ENCODE measurements at regions not wholly inside any gene's neighbourhood (a gene's known extent, or its start where the extent isn't known, plus 50 kb on each side); places are given as distances from the start of the nearest gene placed in this dataset.
"Not testable (repeated sequence)": the region's sequence is repeated elsewhere in the genome, so short reads cannot be mapped to it uniquely, and the experiment has no call there.

- DNase-seq (ENCODE audit: low read depth): no peak
Measured at GRCh38 chr13:88395804-88396203, 724.6 kb downstream of the SLITRK5 start.

DNA sequence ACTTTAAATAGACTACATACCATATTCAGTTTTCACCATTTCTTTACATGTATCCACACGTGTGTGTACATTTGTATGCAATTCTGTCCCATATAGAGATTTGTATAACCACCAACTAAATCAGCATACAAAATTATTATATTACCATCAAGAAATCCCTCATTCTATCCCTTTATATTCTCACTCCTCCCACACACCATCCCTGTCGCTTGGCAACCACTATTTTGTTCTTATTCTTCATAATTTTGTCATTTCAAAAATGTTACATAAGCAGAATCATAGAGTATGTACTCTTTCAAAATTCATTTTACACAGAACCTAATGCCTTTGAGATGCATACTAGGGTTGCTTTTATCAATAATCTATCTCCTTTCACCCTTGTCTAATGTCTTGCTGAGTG, 740.5 kb downstream of the SLITRK5 start:
- no peak for DNase-seq (ENCODE audit: low read depth)

DNA sequence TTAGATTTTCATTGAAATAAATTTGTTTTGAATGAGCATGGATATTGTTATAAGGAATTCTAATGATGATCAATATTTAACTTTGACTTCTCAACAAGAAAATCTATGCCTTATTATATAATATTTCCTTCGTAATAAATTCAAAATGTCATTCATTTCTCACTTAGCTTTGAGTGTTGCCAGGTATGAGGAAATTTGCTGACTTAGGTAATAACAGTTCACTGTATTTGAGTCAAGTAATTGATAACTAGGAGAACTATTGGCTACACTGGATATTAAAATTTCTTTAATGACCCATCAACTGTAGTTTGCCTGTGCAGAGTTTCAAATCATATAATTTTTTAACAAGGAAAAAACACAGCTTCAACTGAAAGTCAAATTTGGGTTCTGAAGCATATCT, 746.6 kb downstream of the SLITRK5 start:
- DNase-seq (ENCODE audit: low read depth): no peak

- no peak for DNase-seq (ENCODE audit: low read depth)
Measured at GRCh38 chr13:88424463-88424862, 753.3 kb downstream of the SLITRK5 start.

DNA sequence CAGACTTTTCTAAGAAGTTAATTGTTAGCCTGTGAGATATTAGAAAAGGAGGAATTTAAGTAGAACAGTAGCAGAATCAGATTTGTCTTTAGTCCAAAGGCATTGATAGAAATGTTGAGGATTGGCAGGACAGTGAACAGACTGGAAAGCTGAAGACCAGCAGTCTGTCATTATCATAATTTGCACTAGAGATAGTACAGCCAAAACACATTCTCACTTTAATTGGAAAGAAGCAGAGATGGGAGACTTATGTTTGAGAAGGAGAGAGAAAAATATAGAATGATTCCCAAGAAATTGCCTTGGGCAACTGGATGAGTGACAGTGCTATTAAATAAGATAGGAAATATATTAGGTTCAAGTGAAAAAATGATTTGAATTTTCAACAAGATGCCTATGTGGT, 755.5 kb downstream of the SLITRK5 start:
- no peak for DNase-seq (ENCODE audit: low read depth)

DNA sequence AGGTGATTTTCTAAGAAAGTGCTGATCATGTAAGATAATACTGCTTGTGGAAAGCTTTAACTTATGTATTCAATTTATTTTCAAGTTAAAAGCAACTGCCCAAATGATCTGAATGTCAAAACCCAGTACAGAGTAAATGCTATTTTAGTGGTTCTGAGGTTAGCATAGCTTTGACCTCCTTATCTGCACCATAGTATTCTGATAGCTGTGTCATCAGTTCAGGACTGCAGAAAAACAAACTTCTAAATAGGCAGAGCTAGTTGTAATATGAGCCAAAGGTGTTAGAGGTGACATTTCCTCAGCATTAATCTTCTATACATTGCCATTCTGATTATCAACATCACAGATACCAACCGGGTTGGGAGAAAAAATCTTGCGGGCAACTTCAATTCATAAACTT, 758.7 kb downstream of the SLITRK5 start:
- DNase-seq (ENCODE audit: low read depth): no peak

DNA sequence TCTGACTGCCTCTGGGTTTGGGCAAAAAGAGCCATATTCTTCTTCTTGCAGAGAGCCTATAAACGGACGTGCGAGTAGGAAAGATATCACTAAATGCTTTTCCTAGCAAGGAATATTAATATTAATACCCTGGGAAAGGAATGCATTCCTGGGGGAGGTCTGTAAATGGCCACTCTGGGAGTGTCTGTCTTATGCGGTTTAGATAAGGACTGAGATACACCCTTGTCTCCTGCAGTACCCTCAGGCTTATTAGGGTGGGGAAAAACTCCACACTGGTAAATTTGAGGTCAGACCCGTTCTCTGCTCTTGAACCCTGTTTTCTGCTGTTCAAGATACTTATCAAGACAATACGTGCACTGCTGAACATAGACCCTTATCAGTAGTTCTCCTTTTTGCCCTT, 763.8 kb downstream of the SLITRK5 start:
- DNase-seq (ENCODE audit: low read depth): no peak

- DNase-seq (ENCODE audit: low read depth): no peak
Measured at GRCh38 chr13:88436974-88437373, 765.8 kb downstream of the SLITRK5 start.

DNA sequence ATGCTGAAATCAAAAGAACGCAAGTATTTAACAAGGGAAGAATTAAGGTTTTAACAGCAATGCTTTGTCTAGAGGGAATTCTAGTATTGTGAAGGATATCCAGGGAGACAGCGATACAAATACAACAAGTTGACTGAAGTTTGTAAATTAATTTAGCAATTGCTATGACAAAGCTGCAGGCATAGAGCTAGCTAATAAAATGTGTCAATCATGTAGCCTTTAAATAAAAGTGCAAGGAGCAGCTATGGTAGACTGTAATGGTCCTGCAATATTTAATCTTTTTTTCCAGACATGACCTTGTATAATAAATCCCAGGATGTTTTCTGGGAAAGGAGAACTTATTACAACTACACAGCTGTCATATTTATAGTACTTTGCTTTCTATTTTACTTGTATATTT, 779.3 kb downstream of the SLITRK5 start:
- DNase-seq (ENCODE audit: low read depth): no peak

- no peak for DNase-seq (ENCODE audit: low read depth)
Measured at GRCh38 chr13:88456151-88456550, 785.0 kb downstream of the SLITRK5 start.

- DNase-seq (ENCODE audit: low read depth): no peak
Measured at GRCh38 chr13:88459331-88459730, 788.2 kb downstream of the SLITRK5 start.

DNA sequence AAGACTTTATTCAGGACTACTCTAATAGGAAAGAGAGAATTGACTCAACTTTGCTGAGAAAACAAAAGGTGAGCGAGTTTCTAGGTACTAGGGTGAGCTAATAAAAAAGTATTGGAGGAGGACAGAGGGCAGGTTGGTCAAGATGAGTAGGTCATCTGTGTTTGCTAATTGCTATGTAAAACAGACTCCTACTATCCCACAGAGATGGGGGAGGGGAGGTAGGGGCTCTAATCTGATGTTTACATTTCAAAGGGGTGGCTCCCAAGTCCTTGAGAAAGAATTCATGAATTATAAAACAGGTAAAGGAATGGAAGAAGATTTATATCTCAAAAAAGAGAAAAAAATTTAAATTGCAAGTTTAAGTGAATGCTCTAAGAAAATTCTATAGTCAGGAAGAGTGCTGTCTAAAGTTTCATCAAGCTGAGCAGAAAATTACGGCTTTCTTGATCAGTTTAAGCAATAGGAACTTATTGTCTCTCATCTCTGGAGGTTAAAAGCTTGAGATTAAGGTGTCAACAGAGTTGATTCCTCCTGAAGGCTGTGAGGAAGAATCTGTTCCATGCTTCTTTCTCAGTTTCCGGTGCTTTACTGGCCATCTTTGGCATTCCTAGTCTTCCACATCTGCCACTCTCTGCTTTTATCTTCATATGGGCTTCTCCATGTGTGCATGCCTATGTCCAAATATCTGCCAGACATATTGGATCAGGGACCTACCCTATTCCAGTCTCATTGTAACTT, 790.3 kb downstream of the SLITRK5 start:
- no peak for DNase-seq (ENCODE audit: low read depth)

- no peak for DNase-seq (ENCODE audit: low read depth)
Measured at GRCh38 chr13:88464851-88465250, 793.7 kb downstream of the SLITRK5 start.

GRCh38 chr13:88472316-88472715, 801.1 kb downstream of the SLITRK5 start:
- DNase-seq (ENCODE audit: low read depth): no peak

GRCh38 chr13:88483202-88483601, 812.0 kb downstream of the SLITRK5 start:
- DNase-seq (ENCODE audit: low read depth): no peak

GRCh38 chr13:88507909-88508308, 836.7 kb downstream of the SLITRK5 start:
- no peak for DNase-seq (ENCODE audit: low read depth)

DNA sequence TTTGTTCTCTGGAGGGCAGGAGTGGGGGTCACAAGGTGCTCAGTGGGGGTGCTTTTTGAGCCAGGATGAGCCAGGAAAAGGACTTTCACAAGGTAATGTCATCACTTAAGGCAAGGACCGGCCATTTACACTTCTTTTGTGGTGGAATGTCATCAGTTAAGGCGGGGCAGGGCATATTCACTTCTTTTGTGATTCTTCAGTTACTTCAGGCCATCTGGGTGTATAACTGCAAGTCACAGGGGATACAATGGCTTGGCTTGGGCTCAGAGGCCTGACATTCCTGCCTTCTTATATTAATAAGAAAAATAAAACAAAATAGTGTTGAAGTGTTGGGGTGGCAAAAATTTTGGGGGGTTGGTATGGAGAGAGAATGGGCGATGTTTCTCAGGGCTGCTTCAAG, 841.8 kb downstream of the SLITRK5 start:
- DNase-seq (ENCODE audit: low read depth): not testable (repeated sequence)

DNA sequence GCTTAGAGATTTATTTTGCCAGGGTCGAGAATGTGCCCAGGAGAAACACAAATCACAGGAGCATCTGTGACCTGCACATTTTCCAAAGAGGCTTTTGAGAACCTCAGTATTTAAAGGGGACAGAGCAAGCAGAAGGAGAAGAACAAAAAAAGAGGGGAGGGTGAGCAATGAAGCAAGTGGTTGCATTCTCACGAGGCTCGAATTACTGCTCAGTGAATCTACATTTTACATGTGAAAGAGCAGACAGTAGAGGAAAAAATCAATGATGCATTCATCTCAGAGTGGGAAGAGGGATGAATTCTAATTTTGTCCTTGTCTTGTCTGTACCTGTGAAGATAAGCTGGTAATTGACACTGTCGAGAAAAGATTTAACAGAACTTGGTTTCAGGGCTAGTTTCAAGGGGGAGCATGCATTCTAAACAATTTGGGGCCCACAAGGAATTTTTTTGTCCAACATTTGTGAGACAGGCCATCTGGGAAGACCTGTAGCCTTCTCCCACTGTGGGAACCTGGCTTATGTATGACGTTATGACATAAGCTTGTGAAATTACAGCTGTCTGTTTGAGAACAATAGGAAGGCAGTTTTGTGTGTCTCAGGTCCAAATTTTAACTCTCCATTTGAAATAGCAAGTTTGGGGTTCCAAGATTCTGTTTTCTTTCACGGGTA, 855.1 kb downstream of the SLITRK5 start:
- DNase-seq (ENCODE audit: low read depth): no peak

DNA sequence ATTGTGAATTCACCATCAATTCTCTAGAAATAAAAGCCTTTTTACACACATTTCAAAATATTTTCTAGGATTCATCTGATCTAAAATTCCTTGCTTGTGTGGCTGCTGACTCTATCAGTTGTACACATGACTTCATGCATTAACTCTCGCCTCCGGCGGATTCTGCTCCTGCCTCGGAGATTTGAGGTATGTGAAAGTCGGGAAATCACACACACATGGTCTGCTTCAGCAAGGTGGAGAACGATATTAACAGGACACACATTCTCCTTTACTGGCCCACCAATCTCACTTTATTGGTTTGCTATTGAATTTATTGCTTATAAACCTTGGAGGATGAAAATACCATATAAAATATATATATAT, 855.7 kb downstream of the SLITRK5 start:
- no peak for DNase-seq (ENCODE audit: low read depth)

DNA sequence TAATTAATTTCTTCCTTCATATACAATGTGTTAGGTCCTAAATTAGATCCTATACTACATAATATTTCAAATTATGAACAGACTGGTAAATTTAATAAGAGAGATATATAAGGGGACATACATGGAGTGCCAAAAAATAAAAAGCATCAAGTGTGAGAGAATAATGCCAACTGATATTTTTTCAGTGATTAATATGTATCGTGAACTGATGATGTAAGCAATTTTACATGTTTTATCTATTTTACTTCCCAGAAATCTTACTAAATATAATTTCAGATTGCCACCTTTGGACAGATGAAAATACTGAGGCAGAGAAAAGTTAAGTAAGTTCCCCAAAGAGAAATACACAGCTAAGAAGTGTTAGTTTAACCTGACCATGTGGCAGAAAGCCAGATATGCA, 870.8 kb downstream of the SLITRK5 start:
- DNase-seq (ENCODE audit: low read depth): no peak

- peak; percentile 8 for DNase-seq (ENCODE audit: low read depth)
Measured at GRCh38 chr13:88544836-88545235, 873.7 kb downstream of the SLITRK5 start.

GRCh38 chr13:88552966-88553365, 881.8 kb downstream of the SLITRK5 start:
- DNase-seq (ENCODE audit: low read depth): no peak

DNA sequence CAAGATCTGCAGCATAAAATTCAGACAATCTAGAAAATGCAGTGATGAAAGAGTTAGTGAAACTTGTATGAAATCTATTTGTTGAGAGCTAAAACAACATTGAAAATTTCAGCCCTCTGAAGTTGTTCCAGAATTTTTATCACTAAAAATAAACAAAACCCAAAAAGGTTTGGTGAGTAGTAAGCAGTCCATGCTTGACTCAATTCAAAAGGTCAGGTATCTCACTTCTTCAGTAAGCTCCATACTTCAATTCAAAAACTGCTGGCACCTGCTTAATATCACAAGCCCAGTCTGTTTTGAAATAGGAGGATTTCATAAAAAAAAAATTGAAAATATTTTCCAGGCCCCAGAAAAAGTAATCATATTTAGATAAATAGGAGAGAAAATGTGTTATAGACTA, 894.4 kb downstream of the SLITRK5 start:
- no peak for DNase-seq (ENCODE audit: low read depth)

GRCh38 chr13:88585861-88586260, 914.7 kb downstream of the SLITRK5 start:
- DNase-seq (ENCODE audit: low read depth): peak; percentile 8

All from renal cortical epithelial cell (primary cell).